PC-9 (cell line): ENCODE measurements at regions not wholly inside any gene's neighbourhood (a gene's known extent, or its start where the extent isn't known, plus 50 kb on each side); places are given as distances from the start of the nearest gene placed in this dataset.

Experiments used
- EZH2 ChIP-seq: fragments of 200-600 bp; sonication (generic); IDR thresholded peaks from 2 replicates; pipeline ENCODE4 v1.8.0; 2017; ENCODE audit warnings: antibody characterized with exemption, low read depth
- TF ChIP-seq, protein P1 (sequence below): fragments of 200-600 bp; sonication (generic); conservative IDR thresholded peaks from 2 replicates; pipeline ENCODE4 v1.6.1; 2017; ENCODE audit warnings: mixed run types, antibody characterized with exemption, mild to moderate bottlenecking, moderate library complexity

DNA sequence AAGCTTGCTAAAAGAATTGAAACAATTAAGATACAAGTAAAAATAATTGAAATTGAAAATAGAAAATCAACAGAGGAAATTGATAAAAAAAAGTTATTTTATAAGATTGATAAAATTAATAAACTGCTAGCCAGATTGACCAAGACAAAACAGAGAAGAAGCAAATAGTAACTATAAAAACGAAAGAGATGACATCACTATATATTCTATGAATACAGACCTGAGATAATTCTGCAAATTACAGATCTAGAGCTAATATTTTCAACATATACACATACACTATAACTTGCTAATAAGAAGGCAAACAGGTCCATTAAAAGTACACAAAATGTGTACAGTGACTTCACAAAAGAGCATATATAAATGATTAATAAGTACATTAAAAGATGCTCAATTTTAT is 90.1 kb upstream of the RNPC3 start:
- TF ChIP-seq, protein P1, sequence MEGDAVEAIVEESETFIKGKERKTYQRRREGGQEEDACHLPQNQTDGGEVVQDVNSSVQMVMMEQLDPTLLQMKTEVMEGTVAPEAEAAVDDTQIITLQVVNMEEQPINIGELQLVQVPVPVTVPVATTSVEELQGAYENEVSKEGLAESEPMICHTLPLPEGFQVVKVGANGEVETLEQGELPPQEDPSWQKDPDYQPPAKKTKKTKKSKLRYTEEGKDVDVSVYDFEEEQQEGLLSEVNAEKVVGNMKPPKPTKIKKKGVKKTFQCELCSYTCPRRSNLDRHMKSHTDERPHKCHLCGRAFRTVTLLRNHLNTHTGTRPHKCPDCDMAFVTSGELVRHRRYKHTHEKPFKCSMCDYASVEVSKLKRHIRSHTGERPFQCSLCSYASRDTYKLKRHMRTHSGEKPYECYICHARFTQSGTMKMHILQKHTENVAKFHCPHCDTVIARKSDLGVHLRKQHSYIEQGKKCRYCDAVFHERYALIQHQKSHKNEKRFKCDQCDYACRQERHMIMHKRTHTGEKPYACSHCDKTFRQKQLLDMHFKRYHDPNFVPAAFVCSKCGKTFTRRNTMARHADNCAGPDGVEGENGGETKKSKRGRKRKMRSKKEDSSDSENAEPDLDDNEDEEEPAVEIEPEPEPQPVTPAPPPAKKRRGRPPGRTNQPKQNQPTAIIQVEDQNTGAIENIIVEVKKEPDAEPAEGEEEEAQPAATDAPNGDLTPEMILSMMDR, result no peak
- TF ChIP-seq EZH2, result no peak
